Neural progenitor cell (in vitro differentiated cells): ENCODE measurements at regions not wholly inside any gene's neighbourhood (a gene's known extent, or its start where the extent isn't known, plus 50 kb on each side); places are given as distances from the start of the nearest gene placed in this dataset.

Source experiments
- DNase-seq: peaks from one replicate; pipeline ENCODE4 v3.0.0-alpha.2; 2016; ENCODE audit warnings: low spot score
- H2AFZ ChIP-seq: fragments of 200-600 bp; sonication (generic); replicated peaks from 2 replicates; pipeline ENCODE4 v1.6.1; 2016; ENCODE audit warnings: antibody characterized with exemption
- H3F3A ChIP-seq: fragments of 200-600 bp; sonication (generic); 2 replicates; pipeline ENCODE4 v1.6.1; 2016; ENCODE audit warnings: antibody characterized with exemption, low read depth
- H3K27ac ChIP-seq: fragments of 200-600 bp; sonication (generic); 2 replicates; pipeline ENCODE4 v1.5.1; 2016; ENCODE audit warnings: mild to moderate bottlenecking
- H3K27me3 ChIP-seq: fragments of 200-600 bp; sonication (generic); 2 replicates; pipeline ENCODE4 v1.6.1; 2016; ENCODE audit warnings: mild to moderate bottlenecking, moderate library complexity
- H3K36me3 ChIP-seq: fragments of 200-600 bp; sonication (generic); 2 replicates; pipeline ENCODE4 v1.5.1; 2016
- H3K4me1 ChIP-seq: fragments of 200-600 bp; sonication (generic); 2 replicates; pipeline ENCODE4 v1.6.1; 2016; ENCODE audit warnings: mixed run types
- H3K4me2 ChIP-seq: fragments of 200-600 bp; sonication (generic); 2 replicates; pipeline ENCODE4 v1.6.1; 2016
- H3K4me3 ChIP-seq: fragments of 200-600 bp; sonication (generic); 2 replicates; pipeline ENCODE4 v1.5.1; 2016
- H3K79me2 ChIP-seq: fragments of 200-600 bp; sonication (generic); 2 replicates; pipeline ENCODE4 v1.6.1; 2016; ENCODE audit warnings: low read depth
- H3K9ac ChIP-seq: fragments of 200-600 bp; sonication (generic); 2 replicates; pipeline ENCODE4 v1.6.1; 2016
- H3K9me3 ChIP-seq: fragments of 200-600 bp; sonication (generic); 2 replicates; pipeline ENCODE4 v1.5.1; 2016; ENCODE audit warnings: low read depth
- H4K20me1 ChIP-seq: fragments of 200-600 bp; sonication (generic); 2 replicates; pipeline ENCODE4 v1.6.1; 2016; ENCODE audit warnings: low read depth
- H3K27ac Mint-ChIP-seq: 3 replicates; pipeline ENCODE4 v1.8.0; 2021; ENCODE audit warnings: mixed read lengths
- H3K27me3 Mint-ChIP-seq: 2 replicates; pipeline ENCODE4 v1.8.0; 2022; ENCODE audit warnings: low read depth, mild to moderate bottlenecking, inconsistent platforms, moderate library complexity, mixed read lengths; ENCODE audit not compliant: insufficient read depth
- H3K36me3 Mint-ChIP-seq: 3 replicates; pipeline ENCODE4 v1.8.0; 2021; ENCODE audit warnings: mixed read lengths
- H3K4me1 Mint-ChIP-seq: 3 replicates; pipeline ENCODE4 v1.8.0; 2021; ENCODE audit warnings: mixed read lengths
- H3K4me3 Mint-ChIP-seq: 3 replicates; pipeline ENCODE4 v1.8.0; 2021; ENCODE audit warnings: mild to moderate bottlenecking, moderate library complexity, mixed read lengths
- H3K9me3 Mint-ChIP-seq: 3 replicates; pipeline ENCODE4 v1.8.0; 2020; ENCODE audit warnings: mixed read lengths
- EZH2 ChIP-seq: fragments of 200-600 bp; sonication (generic); IDR thresholded peaks from 2 replicates; pipeline ENCODE4 v1.6.1; 2017; ENCODE audit warnings: antibody characterized with exemption, mild to moderate bottlenecking, moderate library complexity
- EZH2phosphoT487 ChIP-seq: fragments of 200-600 bp; sonication (generic); IDR thresholded peaks from 2 replicates; pipeline ENCODE4 v1.6.1; 2017; ENCODE audit warnings: antibody characterized with exemption
- TF ChIP-seq, protein P1 (sequence below): fragments of 200-600 bp; sonication (generic); IDR thresholded peaks from 2 replicates; pipeline ENCODE4 v1.5.1; 2017; ENCODE audit warnings: antibody characterized with exemption, mild to moderate bottlenecking

DNA sequence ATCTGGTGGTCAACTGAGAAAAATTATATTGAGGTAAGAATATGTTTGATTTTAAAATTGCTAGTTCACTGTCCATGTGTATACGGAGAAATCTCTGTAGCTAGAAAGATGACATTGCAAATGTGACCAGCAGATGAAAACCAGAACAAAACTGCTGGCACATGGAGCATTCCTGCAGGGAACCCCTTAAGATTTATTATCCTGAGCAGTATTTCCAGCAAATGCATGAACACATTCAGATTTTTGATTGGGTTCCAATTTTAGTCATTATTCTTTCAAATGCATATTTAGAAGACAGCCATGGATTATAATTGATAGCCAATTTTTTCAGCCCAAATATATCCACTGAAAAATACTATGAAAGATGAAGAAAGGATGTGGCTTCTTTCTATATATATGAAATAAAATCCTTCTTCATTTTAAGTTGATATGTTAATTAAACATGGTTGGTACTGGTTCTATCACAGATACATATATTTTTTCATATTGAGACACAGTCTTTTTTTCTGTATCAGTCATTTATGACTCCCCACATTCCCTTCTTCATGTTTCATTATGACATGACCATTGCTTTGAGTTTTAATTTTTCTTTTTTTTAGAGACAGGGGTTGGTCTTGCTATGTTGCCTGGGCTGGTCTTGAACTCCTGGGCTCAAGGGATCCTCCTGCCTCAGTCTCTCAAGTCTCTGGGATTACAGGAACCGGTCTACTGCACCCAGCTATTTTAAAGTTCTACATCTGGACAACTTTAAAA lies 376.5 kb downstream of the KLF12 start:
- Histone ChIP-seq H3K9ac (no peak overlapping the region), H3K79me2 (no peaks in the 10 kb centered on the region), H4K20me1 (no peaks in the 10 kb centered on the region), H3K4me3 (no peak overlapping the region), H3K4me2 (no peak overlapping the region), H3K36me3 (no peaks in the 10 kb centered on the region), H3K4me1 (peaks cover 4% of the 10 kb centered on the region), H2AFZ (no peak overlapping the region), H3K27me3 (no peaks in the 10 kb centered on the region), H3K27ac (no peak overlapping the region), H3F3A (no peaks in the 10 kb centered on the region), H3K9me3 (no peaks in the 10 kb centered on the region)
- Mint-ChIP-seq H3K9me3 (no peaks in the 10 kb centered on the region), H3K4me3 (no peak overlapping the region), H3K27ac (no peak overlapping the region), H3K4me1 (peaks cover 9% of the 10 kb centered on the region), H3K27me3 (no peaks in the 10 kb centered on the region), H3K36me3 (peaks cover 2% of the 10 kb centered on the region)
- no peak for TF ChIP-seq EZH2
- TF ChIP-seq, protein P1, sequence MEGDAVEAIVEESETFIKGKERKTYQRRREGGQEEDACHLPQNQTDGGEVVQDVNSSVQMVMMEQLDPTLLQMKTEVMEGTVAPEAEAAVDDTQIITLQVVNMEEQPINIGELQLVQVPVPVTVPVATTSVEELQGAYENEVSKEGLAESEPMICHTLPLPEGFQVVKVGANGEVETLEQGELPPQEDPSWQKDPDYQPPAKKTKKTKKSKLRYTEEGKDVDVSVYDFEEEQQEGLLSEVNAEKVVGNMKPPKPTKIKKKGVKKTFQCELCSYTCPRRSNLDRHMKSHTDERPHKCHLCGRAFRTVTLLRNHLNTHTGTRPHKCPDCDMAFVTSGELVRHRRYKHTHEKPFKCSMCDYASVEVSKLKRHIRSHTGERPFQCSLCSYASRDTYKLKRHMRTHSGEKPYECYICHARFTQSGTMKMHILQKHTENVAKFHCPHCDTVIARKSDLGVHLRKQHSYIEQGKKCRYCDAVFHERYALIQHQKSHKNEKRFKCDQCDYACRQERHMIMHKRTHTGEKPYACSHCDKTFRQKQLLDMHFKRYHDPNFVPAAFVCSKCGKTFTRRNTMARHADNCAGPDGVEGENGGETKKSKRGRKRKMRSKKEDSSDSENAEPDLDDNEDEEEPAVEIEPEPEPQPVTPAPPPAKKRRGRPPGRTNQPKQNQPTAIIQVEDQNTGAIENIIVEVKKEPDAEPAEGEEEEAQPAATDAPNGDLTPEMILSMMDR: no peak
- TF ChIP-seq EZH2phosphoT487: no peak
- DNase-seq: no peak

DNA sequence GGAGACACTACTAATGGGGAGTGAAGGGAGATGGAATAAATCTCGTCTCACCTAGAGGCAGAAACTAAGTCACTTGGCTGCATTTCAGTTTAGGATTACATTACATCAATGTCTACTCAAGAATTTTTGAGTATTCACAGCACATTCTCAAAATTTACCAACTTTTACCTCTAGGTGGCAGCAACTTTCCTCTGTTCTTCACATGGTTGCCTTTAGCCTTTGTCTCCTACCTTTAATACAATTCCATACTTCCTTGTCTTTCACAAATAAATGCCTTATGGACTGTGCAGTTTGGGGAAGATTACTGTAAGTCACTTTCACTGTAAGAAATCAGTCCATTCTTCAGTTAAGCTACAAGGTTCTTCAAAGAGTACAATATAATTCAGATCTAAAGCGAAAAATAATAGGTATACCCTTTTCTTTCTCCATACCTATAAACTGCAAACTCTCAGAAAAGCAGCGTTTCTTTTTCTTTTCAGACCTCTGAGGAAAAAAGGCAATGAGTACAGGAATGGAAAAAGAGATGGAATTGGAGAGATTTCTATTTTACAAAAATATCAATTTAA lies 379.4 kb downstream of the KLF12 start:
- TF ChIP-seq, protein P1: peak; percentile 78
- no peak for TF ChIP-seq EZH2phosphoT487

DNA sequence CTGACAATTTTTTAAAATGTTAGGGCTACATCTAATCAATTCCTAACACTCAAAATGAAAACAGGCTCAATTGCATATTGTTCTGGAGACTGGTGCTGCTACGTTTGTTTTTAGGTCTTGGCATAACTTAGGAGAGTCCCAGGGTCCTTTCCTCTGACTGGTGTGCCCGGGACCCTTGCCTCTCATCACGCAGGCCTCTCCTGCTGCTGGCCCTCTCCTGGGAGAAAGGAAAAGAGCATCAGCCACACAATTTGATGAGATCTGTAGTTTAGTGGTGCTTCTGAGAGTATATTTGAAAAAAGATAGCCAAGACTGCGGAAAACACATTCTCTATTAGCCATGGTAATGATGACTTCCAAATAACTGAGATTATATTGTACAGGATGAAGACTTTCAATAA lies 380.0 kb downstream of the KLF12 start:
- Mint-ChIP-seq H3K4me3 (no peak overlapping the region), H3K27ac (no peak overlapping the region), H3K9me3 (no peaks in the 10 kb centered on the region), H3K27me3 (no peaks in the 10 kb centered on the region), H3K4me1 (peaks cover 9% of the 10 kb centered on the region), H3K36me3 (peaks cover 13% of the 10 kb centered on the region)
- Histone ChIP-seq H3K9me3 (no peaks in the 10 kb centered on the region), H3K36me3 (no peaks in the 10 kb centered on the region), H3K4me3 (no peak overlapping the region), H3K4me1 (peaks cover 8% of the 10 kb centered on the region), H3K79me2 (no peaks in the 10 kb centered on the region), H3K9ac (no peak overlapping the region), H3K27me3 (no peaks in the 10 kb centered on the region), H4K20me1 (no peaks in the 10 kb centered on the region), H3K27ac (no peak overlapping the region), H3K4me2 (no peak overlapping the region), H2AFZ (no peak overlapping the region), H3F3A (peaks cover 10% of the 10 kb centered on the region)
- TF ChIP-seq EZH2 (no peak), EZH2phosphoT487 (no peak)
- TF ChIP-seq, protein P1: no peak
- no peak for DNase-seq

More for the DNA sequence above, 379.4 kb downstream of the KLF12 start:
- peak; percentile 64 for DNase-seq
- no peak overlapping the region for H3K4me3 Mint-ChIP-seq
- Histone ChIP-seq H3K79me2 (no peaks in the 10 kb centered on the region), H3K36me3 (no peaks in the 10 kb centered on the region), H4K20me1 (no peaks in the 10 kb centered on the region), H3F3A (peaks cover 5% of the 10 kb centered on the region), H3K9ac (no peak overlapping the region), H2AFZ (no peak overlapping the region), H3K27me3 (no peaks in the 10 kb centered on the region), H3K27ac (no peak overlapping the region), H3K4me3 (no peak overlapping the region), H3K4me2 (no peak overlapping the region), H3K9me3 (no peaks in the 10 kb centered on the region), H3K4me1 (peaks cover 4% of the 10 kb centered on the region)
- H3K9me3 Mint-ChIP-seq: no peaks in the 10 kb centered on the region
- H3K27ac Mint-ChIP-seq: no peak overlapping the region
- H3K4me1 Mint-ChIP-seq: peaks cover 9% of the 10 kb centered on the region
- peaks cover 12% of the 10 kb centered on the region for H3K36me3 Mint-ChIP-seq
- no peaks in the 10 kb centered on the region for H3K27me3 Mint-ChIP-seq
